ENCODE measurements at regions not wholly inside any gene's neighbourhood (a gene's known extent, or its start where the extent isn't known, plus 50 kb on each side); places are given as distances from the start of the nearest gene placed in this dataset.

DNA sequence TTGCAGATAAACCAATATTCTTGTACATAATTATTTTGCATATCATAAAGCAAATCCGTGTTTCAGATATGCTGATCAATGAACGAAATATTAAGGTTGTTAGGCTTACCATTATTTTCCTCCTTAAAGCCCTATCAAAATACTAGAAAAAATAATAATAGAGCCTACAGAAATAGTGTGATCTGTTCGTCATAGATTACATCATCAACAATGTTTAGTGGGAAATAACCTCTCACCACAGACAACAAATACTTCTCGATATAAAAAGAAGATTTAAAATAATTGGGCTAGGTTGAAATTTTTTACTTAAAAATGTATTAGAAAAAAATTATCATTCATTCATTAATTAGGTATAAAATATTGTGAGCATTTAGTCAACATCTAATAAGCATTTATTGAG is 71.0 kb upstream of the ADCY2 start:
- H3K36me3 ChIP-seq (ENCODE audit: insufficient read depth, low read length, poor library complexity, severe bottlenecking) = no peaks in the 10 kb centered on the region
- POLR2A ChIA-PET (ENCODE audit: low non-redundant PET) = no interaction called here
- no peaks in the 10 kb centered on the region for H3K27me3 ChIP-seq (replicated peaks; ENCODE audit: insufficient read depth, low read depth, low read length, poor library complexity)
- TF ChIP-seq EZH2 (IDR thresholded peaks at IDR 0.05; ENCODE audit: borderline replicate concordance, low read depth, low read length, poor library complexity, severe bottlenecking) = no peak
- TF ChIP-seq, protein P1, sequence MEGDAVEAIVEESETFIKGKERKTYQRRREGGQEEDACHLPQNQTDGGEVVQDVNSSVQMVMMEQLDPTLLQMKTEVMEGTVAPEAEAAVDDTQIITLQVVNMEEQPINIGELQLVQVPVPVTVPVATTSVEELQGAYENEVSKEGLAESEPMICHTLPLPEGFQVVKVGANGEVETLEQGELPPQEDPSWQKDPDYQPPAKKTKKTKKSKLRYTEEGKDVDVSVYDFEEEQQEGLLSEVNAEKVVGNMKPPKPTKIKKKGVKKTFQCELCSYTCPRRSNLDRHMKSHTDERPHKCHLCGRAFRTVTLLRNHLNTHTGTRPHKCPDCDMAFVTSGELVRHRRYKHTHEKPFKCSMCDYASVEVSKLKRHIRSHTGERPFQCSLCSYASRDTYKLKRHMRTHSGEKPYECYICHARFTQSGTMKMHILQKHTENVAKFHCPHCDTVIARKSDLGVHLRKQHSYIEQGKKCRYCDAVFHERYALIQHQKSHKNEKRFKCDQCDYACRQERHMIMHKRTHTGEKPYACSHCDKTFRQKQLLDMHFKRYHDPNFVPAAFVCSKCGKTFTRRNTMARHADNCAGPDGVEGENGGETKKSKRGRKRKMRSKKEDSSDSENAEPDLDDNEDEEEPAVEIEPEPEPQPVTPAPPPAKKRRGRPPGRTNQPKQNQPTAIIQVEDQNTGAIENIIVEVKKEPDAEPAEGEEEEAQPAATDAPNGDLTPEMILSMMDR (conservative IDR thresholded peaks at IDR 0.05; ENCODE audit: low read depth, low read length) = no peak
- CTCF ChIA-PET = no interaction called here
- intact Hi-C loops (cut with micrococcal nuclease; ENCODE audit: unreplicated experiment) = no loop called here
- no TSS peak for BruUV-seq (replicated peaks)
- H3K9me3 ChIP-seq (ENCODE audit: low read depth, low read length, poor library complexity, severe bottlenecking) = no peaks in the 10 kb centered on the region
- DNase-seq (ENCODE audit: low spot score) = no peak
- H3K27ac ChIP-seq (ENCODE audit: low read depth, low read length, poor library complexity, severe bottlenecking) = no peak overlapping the region
- H3K4me1 ChIP-seq (ENCODE audit: insufficient read depth, low read length, poor library complexity, severe bottlenecking) = no peaks in the 10 kb centered on the region
- H3K4me3 ChIP-seq (ENCODE audit: low read depth, low read length, poor library complexity, severe bottlenecking) = no peak overlapping the region

DNA sequence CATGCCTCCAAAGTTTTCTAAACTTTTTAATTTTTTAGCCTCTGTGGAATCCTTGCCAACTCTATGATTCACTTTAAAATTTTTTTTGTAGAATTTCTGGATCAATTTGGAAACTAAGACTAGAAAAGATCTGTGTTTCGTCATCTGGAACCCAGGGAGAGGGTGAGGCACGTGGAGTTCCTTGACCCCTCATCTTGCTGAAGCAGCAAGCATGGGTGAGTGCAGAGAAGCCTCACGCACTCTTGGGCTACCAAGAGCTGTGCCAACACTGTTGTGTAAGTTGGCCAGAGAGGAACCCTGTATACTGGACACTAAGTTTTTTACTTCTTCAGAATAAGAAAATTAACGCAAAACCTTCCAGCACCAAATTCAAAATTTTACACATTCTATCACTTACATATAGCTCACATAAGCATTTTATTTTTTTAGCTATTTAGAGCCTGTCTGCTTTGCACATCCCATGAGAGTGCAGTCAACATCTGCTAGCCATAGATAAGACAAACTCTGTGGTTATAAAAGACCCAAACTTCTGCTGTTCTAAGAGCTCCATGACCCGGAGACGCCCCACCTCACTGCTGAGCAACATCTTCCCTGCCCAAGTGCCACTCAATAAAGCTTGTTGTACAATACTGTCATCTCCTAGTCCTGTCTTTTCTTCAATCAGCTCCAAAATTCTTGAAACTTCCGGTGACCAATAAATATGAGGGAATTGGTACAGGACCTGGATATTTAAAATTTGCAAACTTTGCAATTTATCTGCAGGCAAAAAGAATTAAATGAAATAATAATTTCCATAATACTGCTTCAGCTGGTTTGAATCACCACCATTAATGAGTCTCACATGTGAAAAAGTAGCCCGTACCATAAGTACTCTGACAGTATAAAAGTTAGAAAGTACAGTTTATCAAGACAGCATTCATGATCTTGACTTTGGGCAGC is 69.7 kb upstream of the ADCY2 start:
- no peaks in the 10 kb centered on the region for H3K27me3 ChIP-seq (replicated peaks; ENCODE audit: insufficient read depth, low read depth, low read length, poor library complexity)
- TF ChIP-seq, protein P1 (conservative IDR thresholded peaks at IDR 0.05; ENCODE audit: low read depth, low read length) = no peak
- no peak for TF ChIP-seq EZH2 (IDR thresholded peaks at IDR 0.05; ENCODE audit: borderline replicate concordance, low read depth, low read length, poor library complexity, severe bottlenecking)
- H3K4me1 ChIP-seq (ENCODE audit: insufficient read depth, low read length, poor library complexity, severe bottlenecking) = no peaks in the 10 kb centered on the region
- H3K27ac ChIP-seq (ENCODE audit: low read depth, low read length, poor library complexity, severe bottlenecking) = no peak overlapping the region
- POLR2A ChIA-PET (ENCODE audit: low non-redundant PET) = no interaction called here
- CTCF ChIA-PET = no interaction called here
- no peak overlapping the region for H3K4me3 ChIP-seq (ENCODE audit: low read depth, low read length, poor library complexity, severe bottlenecking)
- DNase-seq (ENCODE audit: low spot score) = no peak
- intact Hi-C loops (cut with micrococcal nuclease; ENCODE audit: unreplicated experiment) = no loop called here
- no TSS peak for BruUV-seq (replicated peaks)
- no peaks in the 10 kb centered on the region for H3K9me3 ChIP-seq (ENCODE audit: low read depth, low read length, poor library complexity, severe bottlenecking)
- H3K36me3 ChIP-seq (ENCODE audit: insufficient read depth, low read length, poor library complexity, severe bottlenecking) = no peaks in the 10 kb centered on the region

DNA sequence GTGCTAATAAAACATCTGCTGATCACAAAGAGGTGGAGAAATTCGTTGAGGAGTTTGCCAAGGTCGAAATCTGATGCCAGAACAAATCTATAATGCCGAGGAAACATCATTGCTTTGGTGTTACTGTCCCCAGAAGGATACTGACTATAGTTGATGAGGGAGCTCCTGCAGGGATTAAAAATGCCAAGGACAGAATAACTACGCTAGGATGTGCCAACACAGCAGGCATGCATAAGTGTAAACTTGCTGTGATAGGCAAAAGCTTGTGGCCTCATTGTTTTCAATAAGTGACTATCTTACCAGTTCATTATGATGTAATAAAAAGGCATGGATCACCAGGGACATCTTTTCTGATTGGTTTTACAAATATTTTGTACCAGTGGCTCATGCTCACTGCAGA is 66.8 kb upstream of the ADCY2 start:
- no TSS peak for BruUV-seq (replicated peaks)
- Histone ChIP-seq H3K27me3 (replicated peaks; ENCODE audit: insufficient read depth, low read depth, low read length, poor library complexity) (no peaks in the 10 kb centered on the region), H3K4me1 (ENCODE audit: insufficient read depth, low read length, poor library complexity, severe bottlenecking) (no peaks in the 10 kb centered on the region), H3K4me3 (ENCODE audit: low read depth, low read length, poor library complexity, severe bottlenecking) (no peak overlapping the region), H3K36me3 (ENCODE audit: insufficient read depth, low read length, poor library complexity, severe bottlenecking) (no peaks in the 10 kb centered on the region), H3K9me3 (ENCODE audit: low read depth, low read length, poor library complexity, severe bottlenecking) (no peaks in the 10 kb centered on the region), H3K27ac (ENCODE audit: low read depth, low read length, poor library complexity, severe bottlenecking) (no peak overlapping the region)
- DNase-seq (ENCODE audit: low spot score) = peak; percentile 37
- TF ChIP-seq EZH2 (IDR thresholded peaks at IDR 0.05; ENCODE audit: borderline replicate concordance, low read depth, low read length, poor library complexity, severe bottlenecking) = no peak
- ChIA-PET POLR2A (ENCODE audit: low non-redundant PET) (no interaction called here), CTCF (no interaction called here)
- intact Hi-C loops (cut with micrococcal nuclease; ENCODE audit: unreplicated experiment) = no loop called here

DNA sequence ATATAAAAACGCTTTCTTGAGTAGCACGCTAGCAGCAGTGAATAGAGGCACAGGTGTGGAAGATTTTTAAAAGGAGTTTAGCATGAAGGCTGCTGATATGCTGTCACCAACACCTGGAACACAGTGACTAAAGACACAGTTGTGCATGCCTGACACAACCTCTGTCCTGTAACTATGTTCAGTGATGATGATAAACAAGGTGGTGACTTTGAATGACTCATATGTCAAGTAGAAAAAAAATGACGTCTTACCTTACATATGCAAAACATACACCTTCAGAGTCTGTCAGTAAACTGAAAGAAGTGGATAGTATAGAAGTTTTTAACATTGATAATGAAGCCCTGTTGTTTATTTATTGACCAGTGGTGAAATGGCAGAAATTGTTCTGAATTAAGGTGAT is 66.2 kb upstream of the ADCY2 start:
- no peaks in the 10 kb centered on the region for H3K9me3 ChIP-seq (ENCODE audit: low read depth, low read length, poor library complexity, severe bottlenecking)
- no peak overlapping the region for H3K27ac ChIP-seq (ENCODE audit: low read depth, low read length, poor library complexity, severe bottlenecking)
- TF ChIP-seq, protein P1 (conservative IDR thresholded peaks at IDR 0.05; ENCODE audit: low read depth, low read length) = no peak
- no peak for TF ChIP-seq EZH2 (IDR thresholded peaks at IDR 0.05; ENCODE audit: borderline replicate concordance, low read depth, low read length, poor library complexity, severe bottlenecking)
- no peaks in the 10 kb centered on the region for H3K36me3 ChIP-seq (ENCODE audit: insufficient read depth, low read length, poor library complexity, severe bottlenecking)
- ChIA-PET CTCF (no interaction called here), POLR2A (ENCODE audit: low non-redundant PET) (no interaction called here)
- no peaks in the 10 kb centered on the region for H3K27me3 ChIP-seq (replicated peaks; ENCODE audit: insufficient read depth, low read depth, low read length, poor library complexity)
- no TSS peak for BruUV-seq (replicated peaks)
- intact Hi-C loops (cut with micrococcal nuclease; ENCODE audit: unreplicated experiment) = no loop called here
- no peak overlapping the region for H3K4me3 ChIP-seq (ENCODE audit: low read depth, low read length, poor library complexity, severe bottlenecking)
- no peak for DNase-seq (ENCODE audit: low spot score)
- no peaks in the 10 kb centered on the region for H3K4me1 ChIP-seq (ENCODE audit: insufficient read depth, low read length, poor library complexity, severe bottlenecking)

Data from A673 (cell line).